Heart right ventricle (tissue), 16 donors: ENCODE measurements at regions not wholly inside any gene's neighbourhood (a gene's known extent, or its start where the extent isn't known, plus 50 kb on each side); places are given as distances from the start of the nearest gene placed in this dataset.

Experiments
- ATAC-seq, 8 donors: fragments of 200-7000 bp; cut with Tn5 transposase; one replicate each; pipeline ENCODE4 v1.9.1; 2020; ENCODE audit warnings: mild to moderate bottlenecking in 8 of 8, moderate library complexity in 8 of 8, moderate number of reproducible peaks in 1 of 8
- DNase-seq, 2 donors: peaks; one replicate each; pipeline ENCODE4 v3.0.0-alpha.2; 2020
- H3K27ac ChIP-seq, 10 donors: fragments of 200-600 bp; sonication (generic) in 2 of 10; one replicate each; pipeline versions ENCODE4 v1.5.0 to v1.8.0; 2020 to 2022; ENCODE audit warnings: mild to moderate bottlenecking in 3 of 10
- H3K27me3 ChIP-seq, 7 donors: fragments of 200-600 bp; one replicate each; pipeline ENCODE4 v1.8.0; 2021 to 2022; ENCODE audit warnings: mild to moderate bottlenecking in 2 of 7
- H3K36me3 ChIP-seq, 9 donors: fragments of 200-600 bp; sonication (generic) in 1 of 9; one replicate each; pipeline versions ENCODE4 v1.5.0 to v1.8.0; 2020 to 2022; ENCODE audit warnings: mild to moderate bottlenecking in 2 of 9
- H3K4me1 ChIP-seq, 9 donors: fragments of 200-600 bp; sonication (generic) in 1 of 9; one replicate each; pipeline versions ENCODE4 v1.5.0 to v1.8.0; 2020 to 2022; ENCODE audit warnings: mild to moderate bottlenecking in 4 of 9
- H3K4me3 ChIP-seq, 10 donors: fragments of 200-600 bp; sonication (generic) in 2 of 10; one replicate each; pipeline versions ENCODE4 v1.5.0 to v1.8.0; 2020 to 2022; ENCODE audit warnings: mild to moderate bottlenecking in 7 of 10, moderate library complexity in 2 of 10
- H3K9me3 ChIP-seq, 11 donors: fragments of 200-600 bp in 10 of 11; sonication (generic) in 2 of 11; one replicate each; pipeline versions ENCODE4 v1.5.0 to v1.8.0; 2013 to 2022; ENCODE audit warnings: mild to moderate bottlenecking in 2 of 11, control low read depth in 1 of 11, moderate library complexity in 1 of 11
- WGBS, 2 donors: extraction: QIAGEN DNeasy Blood & Tissue Kit; methylation state at CpG; one replicate each; pipeline ENCODE4 v1.1.7; 2013; ENCODE audit warnings: inconsistent platforms in 1 of 2; 5-methylcytosine and 5-hydroxymethylcytosine counted together
- intact Hi-C, 10 donors: fragments of 100-400 bp; cut with DNase I; formaldehyde crosslinking; loops; one replicate each; pipeline versions ENCODE4 v1.11.1 to v1.14.2; 2022
- TF ChIP-seq, protein P1 (sequence below), 9 donors: fragments of 200-600 bp; sonication (generic) in 2 of 9; IDR thresholded peaks; one replicate each; pipeline versions ENCODE4 v1.5.0 to v1.8.0; 2021 to 2022; ENCODE audit warnings: antibody characterized with exemption in 9 of 9, mild to moderate bottlenecking in 5 of 9, moderate library complexity in 1 of 9
- donor health status: Arrhythmogenic right ventricular cardiomyopathy.
- donor health status: ischemic (EF 13 %, LVEDD 7.1; RV severe dilation, severe dysfunction).
- donor health status: healthy with polysubstance abuse.
- donor health status: DM: no; HTN: yes; CAD: no.
- donor health status: DM: no; HTN: no; CAD: no.
- donor health status: ischemic (EF 25% LVEDD 6.9; RV normal size, moderate dysfunction).
- donor health status: ischemic (EF 25% LVEDD 5.7; RV mildly dilated, moderate dysfunction).
- donor health status: healthy.
- donor health status: DM: yes; HTN: yes; CAD: no.
- donor health status: Ischemic cardiomyopathy.
- donor health status: ischemic (EF 35%, LVEDD 5.7; RV mildly dilated, moderate dysfunction).
- donor health status: nonischemic (EF 11% LVEDD 7.7; RV severe dilation, severe dysfunction).
- donor health status: DM: yes; HTN: yes; CAD: no.
- donor health status: PGD.
- donor health status: ischemic (EF 29% LVEDD 5.4; RV normal size, mild dysfunction).
- donor health status: nonischemic (EF 23%, LVEDD 6.1; RV moderate dilation, normal function).

DNA sequence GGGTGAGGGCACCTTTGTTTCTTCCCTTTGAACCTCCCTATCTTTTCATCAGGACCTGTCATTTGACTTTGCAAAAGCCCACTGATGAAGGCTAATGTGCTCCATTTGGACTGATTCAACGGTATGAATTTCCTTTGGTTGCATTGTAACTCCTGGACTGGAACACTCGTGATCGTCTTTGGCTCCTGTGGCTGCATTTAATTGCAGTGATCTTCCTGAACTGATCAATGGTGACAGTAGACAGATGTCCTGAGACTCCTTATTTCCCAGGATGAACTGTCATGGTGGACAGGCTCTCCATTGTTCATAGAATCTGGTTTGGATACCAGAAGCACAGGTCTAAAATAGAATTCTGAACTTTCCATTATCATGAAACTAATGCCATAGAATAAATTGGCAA is 224.8 kb upstream of the GAP43 start:
- Histone ChIP-seq H3K27me3 (no peaks in the 10 kb centered on the region), H3K4me3 (no peak overlapping the region), H3K27ac (no peak overlapping the region), H3K4me1 (peaks cover 0 to 10% (median 0%) of the 10 kb centered on the region in 9 donors), H3K36me3 (no peaks in the 10 kb centered on the region), H3K9me3 (no peaks in the 10 kb centered on the region)
- ATAC-seq (no peak), DNase-seq (no peak)
- 95 to 98% methylated on average over 3 of the region's 3 CpGs for WGBS, 2 donors
- intact Hi-C loops = no loop called here
- TF ChIP-seq, protein P1, sequence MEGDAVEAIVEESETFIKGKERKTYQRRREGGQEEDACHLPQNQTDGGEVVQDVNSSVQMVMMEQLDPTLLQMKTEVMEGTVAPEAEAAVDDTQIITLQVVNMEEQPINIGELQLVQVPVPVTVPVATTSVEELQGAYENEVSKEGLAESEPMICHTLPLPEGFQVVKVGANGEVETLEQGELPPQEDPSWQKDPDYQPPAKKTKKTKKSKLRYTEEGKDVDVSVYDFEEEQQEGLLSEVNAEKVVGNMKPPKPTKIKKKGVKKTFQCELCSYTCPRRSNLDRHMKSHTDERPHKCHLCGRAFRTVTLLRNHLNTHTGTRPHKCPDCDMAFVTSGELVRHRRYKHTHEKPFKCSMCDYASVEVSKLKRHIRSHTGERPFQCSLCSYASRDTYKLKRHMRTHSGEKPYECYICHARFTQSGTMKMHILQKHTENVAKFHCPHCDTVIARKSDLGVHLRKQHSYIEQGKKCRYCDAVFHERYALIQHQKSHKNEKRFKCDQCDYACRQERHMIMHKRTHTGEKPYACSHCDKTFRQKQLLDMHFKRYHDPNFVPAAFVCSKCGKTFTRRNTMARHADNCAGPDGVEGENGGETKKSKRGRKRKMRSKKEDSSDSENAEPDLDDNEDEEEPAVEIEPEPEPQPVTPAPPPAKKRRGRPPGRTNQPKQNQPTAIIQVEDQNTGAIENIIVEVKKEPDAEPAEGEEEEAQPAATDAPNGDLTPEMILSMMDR (IDR thresholded peaks at IDR 0.05) = no peak

DNA sequence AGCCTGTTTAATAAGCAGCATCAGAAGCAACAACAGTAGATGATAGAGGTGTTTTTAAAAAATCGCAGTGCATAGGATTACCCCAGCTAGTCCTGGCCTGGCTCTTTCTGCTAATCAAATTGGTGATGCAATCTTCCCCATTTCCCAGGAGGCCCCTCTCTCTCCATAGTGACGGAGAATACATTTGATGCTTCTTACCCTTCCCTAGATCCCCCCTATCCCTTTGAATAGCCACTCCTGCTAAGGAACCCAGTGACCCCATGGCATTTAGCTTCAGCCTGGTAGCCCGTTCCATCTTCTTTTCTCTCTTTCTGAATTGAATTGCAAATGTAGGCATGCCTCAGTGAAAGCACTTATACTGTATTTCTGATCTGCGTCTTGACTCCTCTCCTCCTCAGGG is 223.6 kb upstream of the GAP43 start:
- peak overlapping the region in 1 of 10 donors; percentile 45 for H3K27ac ChIP-seq

DNA sequence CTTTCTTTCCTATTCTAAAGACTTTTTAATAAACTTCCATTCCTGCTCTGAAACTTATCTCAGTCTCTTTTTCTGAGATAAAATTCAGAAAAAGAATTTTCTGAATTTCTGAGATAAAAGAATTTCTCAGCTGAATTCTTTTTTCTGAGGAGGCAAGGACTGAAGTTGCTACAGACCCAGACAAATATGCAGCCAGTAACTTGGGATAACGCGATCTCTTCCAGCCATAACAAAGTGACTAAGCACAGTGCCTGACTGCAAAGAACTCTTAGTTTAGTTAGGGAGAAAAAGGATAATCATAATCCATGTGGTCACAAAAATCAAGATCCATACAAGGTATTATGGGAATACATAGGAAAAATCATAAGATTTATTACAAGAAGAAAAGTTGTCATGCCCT is 222.0 kb upstream of the GAP43 start:
- TF ChIP-seq, protein P1 (IDR thresholded peaks at IDR 0.05) = no peak
- peak in 4 of 8 donors; percentile 42 to 82 (median 69) for ATAC-seq
- Histone ChIP-seq H3K27ac (peak overlapping the region in 8 of 10 donors; percentile 11 to 75 (median 29)), H3K9me3 (no peaks in the 10 kb centered on the region), H3K27me3 (no peaks in the 10 kb centered on the region), H3K4me1 (peaks cover 0 to 10% (median 0%) of the 10 kb centered on the region in 9 donors), H3K36me3 (no peaks in the 10 kb centered on the region), H3K4me3 (no peak overlapping the region)
- intact Hi-C loops = no loop called here
- DNase-seq = no peak
- WGBS, 2 donors = 57 to 70% methylated on average over 2 of the region's 2 CpGs

More for the DNA sequence above, 223.6 kb upstream of the GAP43 start:
- ATAC-seq = no peak
- H3K4me3 ChIP-seq = no peak overlapping the region
- H3K27me3 ChIP-seq = no peaks in the 10 kb centered on the region
- WGBS, 2 donors = 87 to 89% methylated on average over 4 of the region's 4 CpGs
- intact Hi-C loops = no loop called here
- TF ChIP-seq, protein P1 (IDR thresholded peaks at IDR 0.05) = no peak
- H3K4me1 ChIP-seq = peaks cover 0 to 10% (median 0%) of the 10 kb centered on the region in 9 donors
- H3K36me3 ChIP-seq = no peaks in the 10 kb centered on the region
- no peak for DNase-seq
- H3K9me3 ChIP-seq = no peaks in the 10 kb centered on the region

DNA sequence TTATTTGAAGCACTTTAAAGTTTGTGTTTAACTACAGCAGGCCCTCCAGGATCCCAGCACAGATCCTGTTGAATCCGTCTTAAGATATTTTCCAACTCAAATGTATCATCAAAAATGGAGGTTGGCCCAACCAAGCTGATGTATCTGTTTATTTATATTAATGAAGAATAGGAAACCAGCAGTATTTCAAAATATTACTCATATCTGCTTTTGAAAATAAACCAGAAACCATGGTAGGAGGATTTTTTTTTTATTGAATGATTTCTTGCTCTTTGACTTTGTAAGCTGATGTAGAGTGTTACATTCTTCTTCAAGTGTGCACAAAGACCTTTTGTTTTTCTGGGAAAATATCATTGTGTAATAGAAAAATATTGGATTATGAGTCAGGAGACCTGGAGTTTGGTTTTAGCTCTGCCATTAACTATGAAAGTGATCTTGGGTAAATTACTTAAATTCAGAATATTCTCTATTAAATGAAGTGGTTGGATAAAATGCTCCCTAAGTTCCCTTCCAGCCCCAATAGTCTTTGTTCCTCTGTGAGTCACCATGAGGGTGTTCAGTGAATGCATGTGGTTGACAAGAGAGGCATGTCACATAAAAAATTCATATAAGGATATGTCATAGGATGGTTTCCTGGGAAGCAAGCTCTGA is 221.3 kb upstream of the GAP43 start:
- DNase-seq (no peak), ATAC-seq (peak in 3 of 8 donors; percentile 16 to 44 (median 41))
- intact Hi-C loops = no loop called here
- H3K27ac ChIP-seq = peak overlapping the region in 8 of 10 donors; percentile 11 to 75 (median 29)
- H3K9me3 ChIP-seq = no peaks in the 10 kb centered on the region
- no peak overlapping the region for H3K4me3 ChIP-seq
- TF ChIP-seq, protein P1 (IDR thresholded peaks at IDR 0.05) = no peak
- H3K4me1 ChIP-seq = peaks cover 0 to 10% (median 0%) of the 10 kb centered on the region in 9 donors
- H3K36me3 ChIP-seq = no peaks in the 10 kb centered on the region
- H3K27me3 ChIP-seq = no peaks in the 10 kb centered on the region
- 88 to 95% methylated on average over 1 of the region's 1 CpG for WGBS, 2 donors
